C4-2B (cell line): ENCODE measurements at regions not wholly inside any gene's neighbourhood (a gene's known extent, or its start where the extent isn't known, plus 50 kb on each side); places are given as distances from the start of the nearest gene placed in this dataset.

Experiments used
- ZFX ChIP-seq: fragments of 450-650 bp; IDR thresholded peaks from 2 replicates; pipeline ENCODE4 v1.6.1; 2017
- TF ChIP-seq, protein P1 (sequence below): fragments of 450-650 bp; conservative IDR thresholded peaks from 2 replicates; pipeline ENCODE4 v1.5.1; 2017; ENCODE audit warnings: mild to moderate bottlenecking

DNA sequence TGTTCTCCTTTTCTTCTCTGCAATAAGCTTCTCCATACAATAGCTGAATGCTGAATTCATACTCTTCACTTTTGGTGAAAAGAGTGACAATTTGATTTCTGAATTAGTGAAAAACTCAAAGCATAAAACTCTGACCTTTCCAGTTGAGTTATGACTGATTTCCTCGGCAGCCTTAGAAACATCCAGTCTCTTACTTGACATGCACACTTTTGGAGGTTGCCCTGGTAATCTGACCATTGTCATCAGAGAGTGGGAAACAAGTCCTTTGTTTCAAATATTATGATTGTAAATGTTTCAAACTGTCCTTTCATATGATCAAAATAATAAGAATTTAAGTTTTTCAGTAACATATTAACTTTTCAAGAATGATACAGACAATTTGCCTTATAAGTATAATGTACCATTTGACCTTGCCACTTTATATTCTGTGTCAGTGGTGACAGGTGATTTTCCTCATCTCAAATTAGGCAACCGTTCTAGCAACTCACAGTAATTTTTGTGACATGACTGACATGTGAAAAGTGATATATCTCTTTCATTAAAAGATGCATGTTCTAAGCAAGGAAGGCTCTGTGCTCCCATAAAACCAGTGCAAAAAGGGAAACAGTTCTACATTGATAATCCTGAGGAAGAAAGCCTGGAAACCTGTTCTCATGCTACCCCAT is 507.6 kb upstream of the ROBO2 start:
- TF ChIP-seq, protein P1, sequence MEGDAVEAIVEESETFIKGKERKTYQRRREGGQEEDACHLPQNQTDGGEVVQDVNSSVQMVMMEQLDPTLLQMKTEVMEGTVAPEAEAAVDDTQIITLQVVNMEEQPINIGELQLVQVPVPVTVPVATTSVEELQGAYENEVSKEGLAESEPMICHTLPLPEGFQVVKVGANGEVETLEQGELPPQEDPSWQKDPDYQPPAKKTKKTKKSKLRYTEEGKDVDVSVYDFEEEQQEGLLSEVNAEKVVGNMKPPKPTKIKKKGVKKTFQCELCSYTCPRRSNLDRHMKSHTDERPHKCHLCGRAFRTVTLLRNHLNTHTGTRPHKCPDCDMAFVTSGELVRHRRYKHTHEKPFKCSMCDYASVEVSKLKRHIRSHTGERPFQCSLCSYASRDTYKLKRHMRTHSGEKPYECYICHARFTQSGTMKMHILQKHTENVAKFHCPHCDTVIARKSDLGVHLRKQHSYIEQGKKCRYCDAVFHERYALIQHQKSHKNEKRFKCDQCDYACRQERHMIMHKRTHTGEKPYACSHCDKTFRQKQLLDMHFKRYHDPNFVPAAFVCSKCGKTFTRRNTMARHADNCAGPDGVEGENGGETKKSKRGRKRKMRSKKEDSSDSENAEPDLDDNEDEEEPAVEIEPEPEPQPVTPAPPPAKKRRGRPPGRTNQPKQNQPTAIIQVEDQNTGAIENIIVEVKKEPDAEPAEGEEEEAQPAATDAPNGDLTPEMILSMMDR, result no peak
- no peak for TF ChIP-seq ZFX
